IPS-18a (cell line): ENCODE measurements at regions not wholly inside any gene's neighbourhood (a gene's known extent, or its start where the extent isn't known, plus 50 kb on each side); places are given as distances from the start of the nearest gene placed in this dataset.
"Not testable (repeated sequence)": the region's sequence is repeated elsewhere in the genome, so short reads cannot be mapped to it uniquely, and the experiment has no call there.

Source experiments
- H3K27ac ChIP-seq: one replicate; pipeline ENCODE4 v1.5.1; 2013; ENCODE audit warnings: low read length
- H3K27me3 ChIP-seq: one replicate; pipeline ENCODE4 v1.6.1; 2013; ENCODE audit warnings: mild to moderate bottlenecking, low read length; ENCODE audit not compliant: control insufficient read depth, insufficient read depth
- H3K36me3 ChIP-seq: one replicate; pipeline ENCODE4 v1.6.1; 2013; ENCODE audit warnings: low read depth, low read length; ENCODE audit not compliant: control insufficient read depth
- H3K4me1 ChIP-seq: one replicate; pipeline ENCODE4 v1.6.1; 2013; ENCODE audit warnings: low read depth, low read length; ENCODE audit not compliant: control insufficient read depth
- H3K4me3 ChIP-seq: one replicate; pipeline ENCODE4 v1.5.1; 2013; ENCODE audit warnings: low read length
- H3K9ac ChIP-seq: one replicate; pipeline ENCODE4 v1.6.1; 2013; ENCODE audit warnings: mild to moderate bottlenecking, low read length, moderate library complexity
- H3K9me3 ChIP-seq: one replicate; pipeline ENCODE4 v1.6.1; 2013; ENCODE audit warnings: low read depth, low read length; ENCODE audit not compliant: control insufficient read depth

DNA sequence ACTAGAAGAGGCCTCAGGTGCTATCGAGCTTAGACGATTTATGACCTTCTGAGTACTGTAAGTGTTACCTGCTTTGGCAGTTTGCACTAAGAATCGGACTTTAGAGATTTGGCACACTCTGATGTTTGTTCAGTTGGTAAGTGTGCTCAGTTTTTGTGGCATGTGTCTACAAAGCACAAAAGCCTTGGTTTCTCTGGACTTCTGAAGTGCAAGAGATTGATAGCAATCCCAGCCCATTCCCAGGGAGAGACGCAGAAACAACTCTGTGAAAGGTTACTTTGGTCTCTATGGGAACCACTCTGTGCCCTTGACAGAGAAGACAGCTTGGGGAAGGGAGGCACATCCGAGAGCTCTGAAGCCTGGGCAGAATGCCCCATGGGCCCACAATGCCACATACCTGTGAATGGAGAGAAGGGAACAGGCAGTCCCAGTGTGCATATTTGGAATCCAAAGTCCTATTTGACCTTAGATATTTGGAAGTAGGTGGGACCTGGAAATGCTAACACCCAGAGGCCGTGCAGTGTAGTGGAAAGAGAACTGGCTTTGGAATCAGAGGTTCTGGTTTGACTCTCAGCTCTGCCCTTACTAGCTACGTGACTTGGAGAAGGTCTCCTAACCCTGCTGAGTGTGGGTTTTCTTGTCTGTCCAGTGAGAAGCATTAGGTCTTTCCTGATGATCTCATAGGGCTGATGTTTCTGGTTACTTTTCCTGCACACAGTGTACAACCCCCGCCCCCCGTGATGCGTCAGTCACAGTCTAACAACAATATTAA lies 194.3 kb upstream of the VLDLR start:
- Histone ChIP-seq H3K9me3 (no peaks in the 10 kb centered on the region), H3K4me3 (no peak overlapping the region), H3K4me1 (no peaks in the 10 kb centered on the region), H3K27ac (no peak overlapping the region), H3K27me3 (no peaks in the 10 kb centered on the region), H3K36me3 (no peaks in the 10 kb centered on the region), H3K9ac (no peak overlapping the region)

DNA sequence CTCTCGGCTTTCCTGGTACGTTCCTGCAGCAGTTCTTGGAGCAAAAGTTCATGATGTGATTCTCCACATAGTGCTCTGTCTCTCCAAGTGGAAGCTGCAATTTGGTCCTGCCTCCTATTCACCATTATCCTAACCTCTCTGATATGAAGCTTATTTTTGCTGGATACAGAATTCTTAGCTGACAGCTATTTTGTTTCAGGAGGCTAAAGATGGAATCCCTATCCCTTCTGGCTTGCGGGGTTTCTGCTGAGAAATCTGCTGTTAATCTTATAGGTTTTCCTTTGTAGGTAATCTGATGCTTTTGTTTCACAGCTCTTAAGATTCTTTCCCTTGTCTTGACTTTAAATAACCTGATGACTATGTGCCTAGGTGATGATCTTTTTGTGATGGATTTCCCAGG lies 181.6 kb upstream of the VLDLR start:
- H3K27me3 ChIP-seq: no peaks in the 10 kb centered on the region
- H3K36me3 ChIP-seq: no peaks in the 10 kb centered on the region
- H3K4me1 ChIP-seq: no peaks in the 10 kb centered on the region
- no peak overlapping the region for H3K4me3 ChIP-seq
- H3K27ac ChIP-seq: no peak overlapping the region
- no peak overlapping the region for H3K9ac ChIP-seq
- H3K9me3 ChIP-seq: peaks cover 10% of the 10 kb centered on the region

DNA sequence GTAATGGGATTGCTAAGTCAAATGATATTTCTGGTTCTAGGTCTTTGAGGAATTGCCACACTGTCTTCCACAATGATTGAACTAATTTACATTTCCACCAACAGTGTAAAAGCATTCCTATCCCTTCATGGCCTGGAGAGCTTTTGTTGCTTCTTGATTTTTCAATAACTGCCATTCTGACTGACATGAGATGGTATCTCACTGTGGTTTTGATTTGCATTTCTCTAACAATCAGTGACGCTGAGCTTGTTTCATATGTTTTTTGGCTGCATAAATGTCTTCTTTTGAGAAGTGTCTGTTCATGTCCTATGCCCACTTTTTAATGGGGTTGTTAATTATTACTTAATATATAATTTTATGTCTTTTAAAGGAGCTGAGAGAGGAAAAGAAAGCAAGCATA lies 177.7 kb upstream of the VLDLR start:
- H3K4me3 ChIP-seq, H3K27me3 ChIP-seq, H3K4me1 ChIP-seq, H3K9ac ChIP-seq, H3K27ac ChIP-seq, H3K36me3 ChIP-seq: not testable (repeated sequence)
- peaks cover 10% of the 10 kb centered on the region for H3K9me3 ChIP-seq

DNA sequence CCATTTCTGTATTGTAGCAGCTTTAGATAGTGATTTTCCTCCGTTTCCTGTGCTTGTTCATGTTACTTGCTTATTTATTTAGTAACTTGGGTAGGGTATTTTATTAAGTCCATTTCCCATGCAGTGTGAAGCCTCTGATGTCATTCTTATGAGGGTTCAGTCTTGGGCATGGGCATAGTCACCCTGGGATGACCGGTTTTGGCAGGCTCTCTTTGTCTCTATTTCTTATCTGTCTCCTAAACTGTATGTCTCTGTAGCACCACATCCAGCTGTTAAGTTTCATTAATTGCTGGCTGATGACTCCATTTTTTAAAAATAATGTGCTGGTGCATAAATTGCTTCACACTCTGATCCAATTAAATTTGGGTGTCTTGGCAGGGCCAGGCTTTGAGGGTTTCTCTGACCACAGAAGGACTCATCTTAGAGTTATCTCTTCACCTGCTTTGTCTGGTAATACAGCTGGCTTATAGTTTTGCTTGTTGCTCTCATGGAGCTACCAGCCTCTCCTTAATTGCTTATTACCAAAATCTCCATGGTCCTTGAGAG lies 173.3 kb upstream of the VLDLR start:
- Histone ChIP-seq H3K4me1 (no peaks in the 10 kb centered on the region), H3K9ac (no peak overlapping the region), H3K27me3 (no peaks in the 10 kb centered on the region), H3K9me3 (peaks cover under 1% of the 10 kb centered on the region), H3K27ac (no peak overlapping the region), H3K4me3 (no peak overlapping the region), H3K36me3 (no peaks in the 10 kb centered on the region)

DNA sequence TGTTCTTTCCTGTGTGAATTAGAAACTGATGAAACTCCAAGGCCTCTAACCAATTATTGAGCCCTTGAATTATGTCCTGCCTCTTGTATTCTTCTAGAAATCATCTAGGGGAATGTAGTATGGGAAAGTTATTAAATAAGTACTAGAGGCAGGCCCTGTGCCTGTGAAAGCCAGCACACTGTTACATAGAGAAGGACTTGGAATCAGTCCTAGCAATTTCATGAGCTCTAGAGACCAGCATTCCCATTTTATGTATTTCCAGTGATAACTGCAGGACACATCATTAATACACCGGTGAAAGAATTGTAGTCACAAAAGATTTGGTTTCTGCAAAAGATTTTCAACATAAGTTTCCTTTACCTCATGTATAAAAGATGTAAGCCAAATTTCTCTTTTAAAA lies 168.5 kb upstream of the VLDLR start:
- H3K4me3 ChIP-seq: no peak overlapping the region
- H3K4me1 ChIP-seq: no peaks in the 10 kb centered on the region
- H3K27me3 ChIP-seq: no peaks in the 10 kb centered on the region
- H3K9ac ChIP-seq: no peak overlapping the region
- H3K27ac ChIP-seq: no peak overlapping the region
- no peaks in the 10 kb centered on the region for H3K36me3 ChIP-seq
- no peaks in the 10 kb centered on the region for H3K9me3 ChIP-seq

DNA sequence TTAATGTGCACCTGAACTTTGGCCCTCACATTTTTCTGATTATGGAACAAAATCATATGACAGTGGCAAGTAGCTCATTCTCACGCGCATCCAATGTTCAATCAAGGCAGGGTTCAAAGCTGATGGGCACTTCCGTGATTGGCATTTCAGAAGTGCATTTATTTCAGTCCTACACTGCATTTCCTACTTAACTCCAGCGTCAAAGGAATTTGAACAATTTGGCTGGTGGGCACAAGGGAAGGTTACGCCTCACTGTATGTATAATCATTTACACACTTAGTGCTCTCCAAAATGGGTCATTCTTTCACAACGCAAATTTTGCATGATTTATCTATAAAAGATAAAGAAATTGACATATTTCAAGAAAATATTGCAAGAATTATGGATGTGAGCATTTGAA lies 167.9 kb upstream of the VLDLR start:
- H3K36me3 ChIP-seq: no peaks in the 10 kb centered on the region
- no peaks in the 10 kb centered on the region for H3K4me1 ChIP-seq
- H3K9ac ChIP-seq: no peak overlapping the region
- H3K9me3 ChIP-seq: no peaks in the 10 kb centered on the region
- H3K27me3 ChIP-seq: no peaks in the 10 kb centered on the region
- H3K4me3 ChIP-seq: no peak overlapping the region
- no peak overlapping the region for H3K27ac ChIP-seq

DNA sequence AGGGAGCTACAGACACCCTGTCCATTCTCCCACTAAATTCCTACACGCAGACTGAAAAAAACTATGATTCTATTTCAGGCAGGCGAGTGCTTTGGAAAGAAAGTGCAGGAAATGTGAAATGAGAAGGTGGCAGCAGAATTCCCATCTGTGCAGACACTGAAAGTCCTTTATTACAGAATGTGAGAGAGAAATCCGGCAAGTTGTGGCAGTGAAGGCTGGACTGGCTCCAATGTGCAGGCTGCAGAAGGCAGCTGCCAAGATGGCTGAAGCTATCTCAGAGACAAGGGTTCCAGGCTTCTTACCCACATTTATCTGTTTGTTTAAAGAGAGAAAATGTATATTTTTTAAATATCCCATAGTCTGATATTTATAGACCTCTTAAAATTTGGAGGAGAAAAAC lies 161.8 kb upstream of the VLDLR start:
- no peaks in the 10 kb centered on the region for H3K4me1 ChIP-seq
- no peak overlapping the region for H3K4me3 ChIP-seq
- no peak overlapping the region for H3K9ac ChIP-seq
- H3K27ac ChIP-seq: no peak overlapping the region
- no peaks in the 10 kb centered on the region for H3K27me3 ChIP-seq
- no peaks in the 10 kb centered on the region for H3K9me3 ChIP-seq
- H3K36me3 ChIP-seq: no peaks in the 10 kb centered on the region

DNA sequence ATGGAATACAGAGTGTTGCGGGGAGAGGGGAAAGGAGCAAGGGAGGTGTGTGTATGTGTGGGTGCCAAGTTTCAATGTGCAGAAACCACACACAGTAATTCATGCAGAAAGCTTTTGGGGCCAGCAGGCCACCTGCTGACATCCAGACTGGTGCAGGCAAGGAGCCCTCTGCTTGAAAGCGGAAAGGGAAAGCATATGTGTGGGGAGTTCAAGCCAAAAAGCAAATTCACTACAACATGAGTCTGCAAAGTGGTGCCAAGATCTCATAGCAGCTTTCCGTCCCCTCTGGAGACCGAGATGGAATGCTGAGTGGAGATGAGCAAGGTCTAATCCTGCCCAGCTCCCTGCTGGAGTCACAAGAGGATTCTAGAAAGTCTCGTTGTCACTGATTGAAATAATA lies 159.7 kb upstream of the VLDLR start:
- H3K4me1 ChIP-seq: peaks cover 4% of the 10 kb centered on the region
- H3K4me3 ChIP-seq: no peak overlapping the region
- no peak overlapping the region for H3K27ac ChIP-seq
- no peaks in the 10 kb centered on the region for H3K9me3 ChIP-seq
- no peaks in the 10 kb centered on the region for H3K36me3 ChIP-seq
- no peak overlapping the region for H3K9ac ChIP-seq
- no peaks in the 10 kb centered on the region for H3K27me3 ChIP-seq

DNA sequence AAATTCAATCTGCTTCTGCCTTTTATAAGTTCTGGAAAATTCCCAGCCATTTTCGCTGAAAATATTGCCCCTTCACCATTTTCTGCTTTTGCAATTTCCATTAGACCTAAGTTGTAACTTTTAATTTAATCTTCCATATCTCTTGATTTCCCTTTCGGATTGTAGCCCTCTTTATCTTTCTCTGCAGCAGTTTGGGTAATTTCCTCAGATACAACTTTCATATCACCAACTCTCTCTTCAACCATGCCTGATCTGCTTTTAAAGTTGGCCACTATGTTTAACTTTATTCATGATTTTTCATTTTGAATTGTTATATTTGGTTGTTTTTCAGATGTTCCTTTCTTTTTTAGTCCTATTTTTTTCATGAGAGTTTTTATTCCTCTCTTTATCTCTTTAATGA lies 157.0 kb upstream of the VLDLR start:
- Histone ChIP-seq H3K9me3 (no peaks in the 10 kb centered on the region), H3K9ac (no peak overlapping the region), H3K36me3 (no peaks in the 10 kb centered on the region), H3K4me1 (peaks cover 4% of the 10 kb centered on the region), H3K4me3 (no peak overlapping the region), H3K27ac (no peak overlapping the region), H3K27me3 (no peaks in the 10 kb centered on the region)

DNA sequence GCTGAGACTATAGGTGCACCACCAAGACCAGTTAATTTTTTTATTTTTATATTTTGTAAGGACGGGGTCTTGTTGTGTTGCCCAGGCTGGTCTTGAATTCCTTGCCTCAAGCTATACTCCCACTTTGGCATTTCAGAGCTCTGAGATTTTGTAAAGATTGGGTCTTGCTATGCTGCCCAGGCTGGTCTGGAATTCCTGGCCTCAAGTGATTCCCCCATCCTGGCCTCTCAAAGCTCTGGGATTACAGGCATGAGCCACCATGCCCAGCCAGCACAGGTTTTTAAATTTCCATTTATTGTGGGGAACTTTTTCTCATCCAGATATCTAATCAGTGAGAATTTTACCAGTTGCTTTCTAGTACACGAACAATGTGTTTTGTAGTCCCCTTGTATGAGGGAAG lies 156.1 kb upstream of the VLDLR start:
- Histone ChIP-seq H3K36me3 (no peaks in the 10 kb centered on the region), H3K9me3 (no peaks in the 10 kb centered on the region), H3K4me1 (peaks cover 4% of the 10 kb centered on the region), H3K4me3 (no peak overlapping the region), H3K9ac (no peak overlapping the region), H3K27ac (no peak overlapping the region), H3K27me3 (no peaks in the 10 kb centered on the region)

DNA sequence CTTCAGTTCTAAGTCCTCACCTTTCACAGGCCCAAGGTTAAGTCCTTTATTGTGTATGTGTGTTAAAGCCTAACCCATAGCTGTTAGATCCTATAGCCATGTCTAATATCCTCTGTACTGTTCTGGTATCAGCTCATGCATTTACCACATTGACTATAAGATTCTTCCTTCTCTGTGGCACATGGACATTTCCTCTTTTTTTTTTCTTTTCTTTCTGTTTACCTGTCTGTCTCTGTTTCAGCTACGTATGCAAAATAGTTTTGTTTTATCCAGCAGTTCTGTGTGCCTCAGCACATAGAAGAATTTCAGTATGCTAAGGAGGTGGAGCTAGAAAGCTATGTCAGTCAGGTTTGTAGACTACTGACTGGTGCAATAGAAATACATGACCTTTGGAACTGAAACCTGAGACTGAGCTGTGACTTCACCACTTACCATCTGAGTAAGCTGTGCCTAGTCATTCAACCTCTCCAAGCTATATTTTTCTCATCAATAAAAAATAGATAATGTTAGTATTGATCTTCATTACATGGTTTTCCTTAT lies 155.6 kb upstream of the VLDLR start:
- Histone ChIP-seq H3K27ac (no peak overlapping the region), H3K27me3 (no peaks in the 10 kb centered on the region), H3K4me3 (no peak overlapping the region), H3K9ac (no peak overlapping the region), H3K36me3 (no peaks in the 10 kb centered on the region), H3K4me1 (peaks cover 4% of the 10 kb centered on the region), H3K9me3 (no peaks in the 10 kb centered on the region)

DNA sequence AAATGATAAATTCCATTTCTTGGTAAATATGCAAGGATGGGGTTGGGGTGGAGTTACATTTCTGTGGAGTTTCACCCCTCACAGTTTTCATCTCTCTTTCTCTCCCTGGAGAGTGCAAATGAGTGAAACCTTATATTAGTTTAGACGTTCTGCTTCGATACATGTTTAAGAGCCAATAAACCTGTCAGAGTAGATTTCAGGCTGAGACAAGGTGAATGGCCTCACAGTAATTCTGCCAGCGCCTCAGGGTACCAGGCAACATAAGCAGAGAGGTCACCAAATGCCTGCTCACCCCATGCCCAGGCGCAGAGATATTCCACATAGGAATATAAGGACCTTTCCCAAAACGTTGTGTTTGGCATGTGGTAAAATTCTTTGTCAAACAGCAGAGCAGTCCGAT lies 154.9 kb upstream of the VLDLR start:
- Histone ChIP-seq H3K27me3 (no peaks in the 10 kb centered on the region), H3K4me1 (peaks cover 4% of the 10 kb centered on the region), H3K9me3 (no peaks in the 10 kb centered on the region), H3K9ac (no peak overlapping the region), H3K36me3 (no peaks in the 10 kb centered on the region), H3K27ac (no peak overlapping the region), H3K4me3 (no peak overlapping the region)
